ENCODE measurements at regions not wholly inside any gene's neighbourhood (a gene's known extent, or its start where the extent isn't known, plus 50 kb on each side); places are given as distances from the start of the nearest gene placed in this dataset.

DNA sequence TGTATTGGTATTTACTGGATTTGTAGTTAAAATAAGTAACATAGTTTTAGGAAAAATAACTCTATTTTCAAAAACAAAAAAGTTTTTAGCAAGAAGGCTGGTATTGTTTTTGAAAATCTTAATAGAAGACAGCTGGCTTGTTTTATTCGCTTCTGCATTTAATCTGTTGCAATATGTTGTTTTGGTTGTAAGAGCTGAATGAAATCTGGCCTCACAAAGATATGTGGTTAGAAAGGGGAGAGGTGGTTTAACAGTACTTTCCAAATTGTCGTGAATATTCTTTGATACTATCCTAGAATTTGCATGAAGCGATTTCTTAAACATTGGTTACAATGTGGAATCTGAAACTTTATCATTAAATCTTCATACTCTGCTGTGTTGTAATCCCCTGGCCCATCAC is 355.9 kb upstream of the FZD8 start:
- TF ChIP-seq, protein P1, sequence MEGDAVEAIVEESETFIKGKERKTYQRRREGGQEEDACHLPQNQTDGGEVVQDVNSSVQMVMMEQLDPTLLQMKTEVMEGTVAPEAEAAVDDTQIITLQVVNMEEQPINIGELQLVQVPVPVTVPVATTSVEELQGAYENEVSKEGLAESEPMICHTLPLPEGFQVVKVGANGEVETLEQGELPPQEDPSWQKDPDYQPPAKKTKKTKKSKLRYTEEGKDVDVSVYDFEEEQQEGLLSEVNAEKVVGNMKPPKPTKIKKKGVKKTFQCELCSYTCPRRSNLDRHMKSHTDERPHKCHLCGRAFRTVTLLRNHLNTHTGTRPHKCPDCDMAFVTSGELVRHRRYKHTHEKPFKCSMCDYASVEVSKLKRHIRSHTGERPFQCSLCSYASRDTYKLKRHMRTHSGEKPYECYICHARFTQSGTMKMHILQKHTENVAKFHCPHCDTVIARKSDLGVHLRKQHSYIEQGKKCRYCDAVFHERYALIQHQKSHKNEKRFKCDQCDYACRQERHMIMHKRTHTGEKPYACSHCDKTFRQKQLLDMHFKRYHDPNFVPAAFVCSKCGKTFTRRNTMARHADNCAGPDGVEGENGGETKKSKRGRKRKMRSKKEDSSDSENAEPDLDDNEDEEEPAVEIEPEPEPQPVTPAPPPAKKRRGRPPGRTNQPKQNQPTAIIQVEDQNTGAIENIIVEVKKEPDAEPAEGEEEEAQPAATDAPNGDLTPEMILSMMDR (conservative IDR thresholded peaks at IDR 0.05; ENCODE audit: low read depth, low read length): no peak
- TF ChIP-seq EZH2 (IDR thresholded peaks at IDR 0.05; ENCODE audit: borderline replicate concordance, low read depth, low read length, poor library complexity, severe bottlenecking): no peak

Data from A673 (cell line).